ENCODE measurements at regions not wholly inside any gene's neighbourhood (a gene's known extent, or its start where the extent isn't known, plus 50 kb on each side); places are given as distances from the start of the nearest gene placed in this dataset.

DNA sequence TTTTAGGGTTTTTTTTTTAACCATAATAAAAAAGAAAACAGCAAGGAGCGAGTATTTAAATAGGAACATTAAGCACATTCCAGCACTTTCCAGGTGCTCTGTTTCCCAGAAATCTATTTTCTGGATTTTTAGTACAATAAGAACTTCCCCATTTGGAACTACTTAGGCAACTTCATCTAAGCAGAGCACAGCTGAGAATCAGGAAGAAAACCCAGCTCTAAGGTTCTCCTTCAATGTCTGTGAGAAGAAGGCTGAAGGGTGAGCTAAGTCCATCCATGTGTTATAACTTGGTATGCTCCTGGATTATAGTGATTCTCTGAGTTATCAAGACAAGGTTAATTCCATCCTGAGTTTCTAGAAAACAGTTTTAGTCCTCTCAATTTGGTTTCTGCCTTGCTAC lies 181.9 kb downstream of the CYP26A1 start:
- Histone ChIP-seq H3K4ac (ENCODE audit: low read depth, low read length) (no peak overlapping the region), H3K14ac (replicated peaks; ENCODE audit: low read depth, low read length) (no peak overlapping the region), H4K8ac (ENCODE audit: low read depth in 2 of 2, low read length in 2 of 2) (no peak overlapping the region), H2AK9ac (replicated peaks; ENCODE audit: low read depth, low read length, poor library complexity) (no peak overlapping the region), H3K27ac (ENCODE audit: insufficient read depth, low read length) (no peak overlapping the region), H4K5ac (ENCODE audit: low read depth, low read length) (no peak overlapping the region), H2BK120ac (ENCODE audit: low read depth, low read length) (no peak overlapping the region), H3K36me3 (ENCODE audit: control insufficient read depth, insufficient read depth, low read length) (no peaks in the 10 kb centered on the region), H3K9me1 (ENCODE audit: insufficient read depth, low read length) (no peaks in the 10 kb centered on the region; the same call in 1 of the 2 replicates), H2BK5ac (ENCODE audit: low read depth, low read length, poor library complexity, severe bottlenecking) (no peak overlapping the region), H3K27me3 (ENCODE audit: control insufficient read depth, insufficient read depth, low read length) (no peaks in the 10 kb centered on the region; the same call in 1 of the 2 replicates), H4K91ac (ENCODE audit: insufficient read depth, low read depth, low read length) (no peak overlapping the region), H3K4me1 (ENCODE audit: control insufficient read depth, insufficient read depth, low read length) (no peaks in the 10 kb centered on the region), H3K4me2 (ENCODE audit: low read depth, low read length) (no peak overlapping the region), H2BK15ac (ENCODE audit: low read depth, low read length) (no peak overlapping the region), H3K23ac (ENCODE audit: low read depth, low read length) (no peak overlapping the region), H4K20me1 (ENCODE audit: insufficient read depth, low read length) (no peaks in the 10 kb centered on the region), H3K18ac (ENCODE audit: low read depth, low read length) (no peak overlapping the region), H3K9me3 (ENCODE audit: control insufficient read depth, insufficient read depth, low read length) (no peaks in the 10 kb centered on the region), H3K56ac (ENCODE audit: extremely low read depth, insufficient read depth, low read length) (no peak overlapping the region), H2AK5ac (ENCODE audit: low read depth, low read length) (no peak overlapping the region), H3K9ac (ENCODE audit: low read depth, low read length) (no peak overlapping the region), H2AFZ (replicated peaks; ENCODE audit: low read length, poor library complexity) (no peak overlapping the region), H3K4me3 (ENCODE audit: insufficient read depth, low read depth, low read length) (no peak overlapping the region), H3K79me1 (ENCODE audit: low read depth in 1 of 2, low read length in 2 of 2) (no peaks in the 10 kb centered on the region), H2BK20ac (ENCODE audit: low read depth, low read length) (no peak overlapping the region)
- DNase-seq, result no peak
- no peak for ATAC-seq (ENCODE audit: low read depth)
- WGBS, 2 experiments (ENCODE audit: extremely low coverage in 2 of 2, insufficient read length in 1 of 2), result no CpG with 5 or more reads among the region's 1 CpG
- in situ Hi-C loops (cut with MboI; ENCODE audit: low sequenced_read_pairs), result no loop called here
- no TSS peak for BruUV-seq (replicated peaks)
- POLR2A ChIA-PET (ENCODE audit: unreplicated experiment), result no interaction called here
- intact Hi-C loops (cut with micrococcal nuclease), result no loop called here
- TF ChIP-seq MAZ (IDR thresholded peaks at IDR 0.05; ENCODE audit: borderline replicate concordance, low read depth, low read length) (no peak), RAD21 (IDR thresholded peaks at IDR 0.05; ENCODE audit: low read length) (no peak), SMC3 (IDR thresholded peaks at IDR 0.05; ENCODE audit: low read depth, low read length) (no peak), CHD1 (IDR thresholded peaks at IDR 0.05; ENCODE audit: low read depth, low read length) (no peak), RFX5 (IDR thresholded peaks at IDR 0.05; ENCODE audit: low read depth, low read length) (no peak)
- TF ChIP-seq, protein P1, sequence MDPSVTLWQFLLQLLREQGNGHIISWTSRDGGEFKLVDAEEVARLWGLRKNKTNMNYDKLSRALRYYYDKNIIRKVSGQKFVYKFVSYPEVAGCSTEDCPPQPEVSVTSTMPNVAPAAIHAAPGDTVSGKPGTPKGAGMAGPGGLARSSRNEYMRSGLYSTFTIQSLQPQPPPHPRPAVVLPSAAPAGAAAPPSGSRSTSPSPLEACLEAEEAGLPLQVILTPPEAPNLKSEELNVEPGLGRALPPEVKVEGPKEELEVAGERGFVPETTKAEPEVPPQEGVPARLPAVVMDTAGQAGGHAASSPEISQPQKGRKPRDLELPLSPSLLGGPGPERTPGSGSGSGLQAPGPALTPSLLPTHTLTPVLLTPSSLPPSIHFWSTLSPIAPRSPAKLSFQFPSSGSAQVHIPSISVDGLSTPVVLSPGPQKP (IDR thresholded peaks at IDR 0.05; ENCODE audit: borderline replicate concordance, low read depth, low read length), result no peak
- TF ChIP-seq, protein P2, sequence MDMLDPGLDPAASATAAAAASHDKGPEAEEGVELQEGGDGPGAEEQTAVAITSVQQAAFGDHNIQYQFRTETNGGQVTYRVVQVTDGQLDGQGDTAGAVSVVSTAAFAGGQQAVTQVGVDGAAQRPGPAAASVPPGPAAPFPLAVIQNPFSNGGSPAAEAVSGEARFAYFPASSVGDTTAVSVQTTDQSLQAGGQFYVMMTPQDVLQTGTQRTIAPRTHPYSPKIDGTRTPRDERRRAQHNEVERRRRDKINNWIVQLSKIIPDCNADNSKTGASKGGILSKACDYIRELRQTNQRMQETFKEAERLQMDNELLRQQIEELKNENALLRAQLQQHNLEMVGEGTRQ (IDR thresholded peaks at IDR 0.05; ENCODE audit: low read depth, low read length), result no peak
- TF ChIP-seq, protein P3, sequence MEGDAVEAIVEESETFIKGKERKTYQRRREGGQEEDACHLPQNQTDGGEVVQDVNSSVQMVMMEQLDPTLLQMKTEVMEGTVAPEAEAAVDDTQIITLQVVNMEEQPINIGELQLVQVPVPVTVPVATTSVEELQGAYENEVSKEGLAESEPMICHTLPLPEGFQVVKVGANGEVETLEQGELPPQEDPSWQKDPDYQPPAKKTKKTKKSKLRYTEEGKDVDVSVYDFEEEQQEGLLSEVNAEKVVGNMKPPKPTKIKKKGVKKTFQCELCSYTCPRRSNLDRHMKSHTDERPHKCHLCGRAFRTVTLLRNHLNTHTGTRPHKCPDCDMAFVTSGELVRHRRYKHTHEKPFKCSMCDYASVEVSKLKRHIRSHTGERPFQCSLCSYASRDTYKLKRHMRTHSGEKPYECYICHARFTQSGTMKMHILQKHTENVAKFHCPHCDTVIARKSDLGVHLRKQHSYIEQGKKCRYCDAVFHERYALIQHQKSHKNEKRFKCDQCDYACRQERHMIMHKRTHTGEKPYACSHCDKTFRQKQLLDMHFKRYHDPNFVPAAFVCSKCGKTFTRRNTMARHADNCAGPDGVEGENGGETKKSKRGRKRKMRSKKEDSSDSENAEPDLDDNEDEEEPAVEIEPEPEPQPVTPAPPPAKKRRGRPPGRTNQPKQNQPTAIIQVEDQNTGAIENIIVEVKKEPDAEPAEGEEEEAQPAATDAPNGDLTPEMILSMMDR (conservative IDR thresholded peaks at IDR 0.05; ENCODE audit: low read depth, low read length), result no peak
- CTCF ChIA-PET, result no interaction called here
- dilution Hi-C loops (cut with HindIII; ENCODE audit: low sequenced_read_pairs, unreplicated experiment), result no loop called here

All from IMR-90 (cell line).